Stimulated activated naive CD8-positive, alpha-beta T cell treated with anti-CD3 and anti-CD28 coated beads, Interleukin-15, Interleukin-2, amounts not matched to agents 100 U/mL and 50 U/mL, for 24 hours (primary cell): ENCODE measurements at regions not wholly inside any gene's neighbourhood (a gene's known extent, or its start where the extent isn't known, plus 50 kb on each side); places are given as distances from the start of the nearest gene placed in this dataset.
"Not testable (repeated sequence)": the region's sequence is repeated elsewhere in the genome, so short reads cannot be mapped to it uniquely, and the experiment has no call there.

Experiments used
- ATAC-seq: fragments of 150-1000 bp; cut with Tn5 transposase; one replicate; pipeline ENCODE4 v1.10.0; 2021
- DNase-seq: peaks from one replicate; pipeline ENCODE4 v3.0.0; 2021

GRCh38 chr5:8561854-8562253 is 692.9 kb downstream of the MTRR start:
- DNase-seq = no peak
- no peak for ATAC-seq

GRCh38 chr5:8563540-8563939 is 694.6 kb downstream of the MTRR start:
- ATAC-seq, DNase-seq: not testable (repeated sequence)

GRCh38 chr5:8568858-8569257 is 699.9 kb downstream of the MTRR start:
- ATAC-seq = no peak
- no peak for DNase-seq

GRCh38 chr5:8570528-8570927 is 701.6 kb downstream of the MTRR start:
- DNase-seq (no peak), ATAC-seq (no peak)

GRCh38 chr5:8576178-8576577 is 707.2 kb downstream of the MTRR start:
- ATAC-seq (no peak), DNase-seq (no peak)

GRCh38 chr5:8577792-8578191 is 708.8 kb downstream of the MTRR start:
- no peak for DNase-seq
- no peak for ATAC-seq

- DNase-seq (no peak), ATAC-seq (no peak)
Measured at GRCh38 chr5:8580298-8580697, 711.4 kb downstream of the MTRR start.

- no peak for DNase-seq
- no peak for ATAC-seq
Measured at GRCh38 chr5:8581047-8581446, 712.1 kb downstream of the MTRR start.

- DNase-seq (no peak), ATAC-seq (no peak)
Measured at GRCh38 chr5:8585230-8586018, 716.5 kb downstream of the MTRR start.

GRCh38 chr5:8590959-8591358 is 722.0 kb downstream of the MTRR start:
- DNase-seq (no peak), ATAC-seq (no peak)

- DNase-seq (no peak), ATAC-seq (no peak)
Measured at GRCh38 chr5:8598356-8598755, 729.4 kb downstream of the MTRR start.

- DNase-seq (no peak), ATAC-seq (no peak)
Measured at GRCh38 chr5:8598996-8599395, 730.0 kb downstream of the MTRR start.

- no peak for ATAC-seq
- no peak for DNase-seq
Measured at GRCh38 chr5:8600843-8601242, 731.9 kb downstream of the MTRR start.

- no peak for DNase-seq
Measured at GRCh38 chr5:8601831-8602354, 732.9 kb downstream of the MTRR start.

GRCh38 chr5:8606231-8606630 is 737.3 kb downstream of the MTRR start:
- ATAC-seq = no peak
- no peak for DNase-seq

More at GRCh38 chr5:8601831-8602354, 732.9 kb downstream of the MTRR start:
- no peak for ATAC-seq

- ATAC-seq (no peak), DNase-seq (no peak)
Measured at GRCh38 chr5:8611067-8611466, 742.1 kb downstream of the MTRR start.

- no peak for DNase-seq
- ATAC-seq = no peak
Measured at GRCh38 chr5:8613078-8613685, 744.2 kb downstream of the MTRR start.

- ATAC-seq (no peak), DNase-seq (no peak)
Measured at GRCh38 chr5:8615142-8615858, 746.4 kb downstream of the MTRR start.

- ATAC-seq = no peak
- DNase-seq = no peak
Measured at GRCh38 chr5:8628521-8628920, 759.6 kb downstream of the MTRR start.

GRCh38 chr5:8633259-8633658 is 764.3 kb downstream of the MTRR start:
- ATAC-seq (no peak), DNase-seq (no peak)

- no peak for ATAC-seq
- DNase-seq = no peak
Measured at GRCh38 chr5:8633696-8634095, 764.7 kb downstream of the MTRR start.

GRCh38 chr5:8634219-8634618 is 765.3 kb downstream of the MTRR start:
- no peak for DNase-seq
- no peak for ATAC-seq
